Caco-2 (cell line): ENCODE measurements at regions not wholly inside any gene's neighbourhood (a gene's known extent, or its start where the extent isn't known, plus 50 kb on each side); places are given as distances from the start of the nearest gene placed in this dataset.

ENCODE experiments used
- BruUV-seq: library from RNA; stranded (reverse); fragments of 400-500 nt; replicated peaks from 2 replicates; lab custom pipeline; 2021; lab: Mats Ljungman, UMichigan
- CTCF ChIA-PET: fragments of 300-600 bp; sonication (Branson Sonifier 250); formaldehyde crosslinking; loops from one replicate; lab custom pipeline; 2022; ENCODE audit warnings: antibody characterized with exemption; lab: Charles Lee
- POLR2A ChIA-PET: fragments of 300-600 bp; sonication (Branson Sonifier 250); formaldehyde crosslinking; loops from one replicate; lab custom pipeline; 2022; ENCODE audit warnings: antibody characterized with exemption; lab: Charles Lee
- DNase-seq, 2 experiments: peaks; one replicate each; pipeline versions ENCODE4 v3.0.0 to v3.0.0-alpha.2; 2020 to 2022
- H3K27me3 ChIP-seq: replicated peaks from 2 replicates; pipeline ENCODE4 v1.6.0; 2011; ENCODE audit warnings: low read length; ENCODE audit not compliant: control insufficient read depth, insufficient read depth
- H3K36me3 ChIP-seq: 2 replicates; pipeline ENCODE4 v1.5.1; 2011; ENCODE audit warnings: low read length; ENCODE audit not compliant: control insufficient read depth, insufficient read depth
- H3K4me1 ChIP-seq: fragments of 250-450 bp; sonication (Bioruptor Pico); 2 replicates; pipeline ENCODE4 v1.5.1; 2020; ENCODE audit warnings: mild to moderate bottlenecking
- H3K4me3 ChIP-seq: 2 replicates; pipeline ENCODE4 v1.5.1; 2011; ENCODE audit warnings: low read depth, mild to moderate bottlenecking, control low read depth, low read length
- H3K9me3 ChIP-seq: fragments of 250-450 bp; sonication (Bioruptor Pico); 2 replicates; pipeline ENCODE4 v1.5.1; 2020; ENCODE audit warnings: mild to moderate bottlenecking, moderate library complexity
- H3K27ac Mint-ChIP-seq: one replicate; pipeline ENCODE4 v1.8.0; 2022; ENCODE audit warnings: mixed read lengths; ENCODE audit not compliant: unreplicated experiment
- H3K27me3 Mint-ChIP-seq: one replicate; pipeline ENCODE4 v1.8.0; 2022; ENCODE audit warnings: mixed read lengths; ENCODE audit not compliant: insufficient read depth, unreplicated experiment
- H3K36me3 Mint-ChIP-seq: one replicate; pipeline ENCODE4 v1.8.0; 2022; ENCODE audit warnings: mild to moderate bottlenecking, mixed read lengths; ENCODE audit not compliant: insufficient read depth, unreplicated experiment
- H3K4me1 Mint-ChIP-seq: one replicate; pipeline ENCODE4 v1.8.0; 2022; ENCODE audit warnings: low read depth, mixed read lengths; ENCODE audit not compliant: unreplicated experiment
- H3K4me3 Mint-ChIP-seq: one replicate; pipeline ENCODE4 v1.8.0; 2022; ENCODE audit warnings: mild to moderate bottlenecking, moderate library complexity, mixed read lengths; ENCODE audit not compliant: unreplicated experiment
- H3K9me3 Mint-ChIP-seq: one replicate; pipeline ENCODE4 v1.8.0; 2022; ENCODE audit warnings: mixed read lengths; ENCODE audit not compliant: unreplicated experiment
- CTCF ChIP-seq, 2 experiments: fragments of 200-600 bp in 1 of 2; IDR thresholded peaks; 1 replicate in 1 of 2; 2 replicates in 1 of 2; pipeline versions ENCODE4 v1.5.1 to v1.8.0; 2011 to 2022; ENCODE audit warnings: antibody characterized with exemption in 1 of 2, control low read depth in 1 of 2, inconsistent platforms in 1 of 2, low read depth in 1 of 2, low read length in 1 of 2, mild to moderate bottlenecking in 1 of 2, moderate library complexity in 1 of 2; ENCODE audit not compliant: insufficient read depth in 1 of 2, severe bottlenecking in 1 of 2, unreplicated experiment in 1 of 2
- intact Hi-C: fragments of 100-400 bp; cut with micrococcal nuclease; formaldehyde crosslinking; loops from one replicate; pipeline ENCODE4 v1.10.0; 2022; ENCODE audit not compliant: unreplicated experiment

GRCh38 chr10:3423384-3423783 lies 250.8 kb upstream of the PITRM1 start:
- Histone ChIP-seq H3K9me3 (no peaks in the 10 kb centered on the region), H3K4me3 (no peak overlapping the region), H3K36me3 (no peaks in the 10 kb centered on the region), H3K27me3 (no peaks in the 10 kb centered on the region), H3K4me1 (peaks cover 11% of the 10 kb centered on the region)
- no peak for DNase-seq
- ChIA-PET POLR2A (no interaction called here), CTCF (no interaction called here)
- intact Hi-C loops, result no loop called here
- H3K27me3 Mint-ChIP-seq, result no peaks in the 10 kb centered on the region
- H3K4me1 Mint-ChIP-seq, result peaks cover 4% of the 10 kb centered on the region
- BruUV-seq, result no TSS peak
- no peak for TF ChIP-seq CTCF (IDR thresholded peaks at IDR 0.05; ENCODE audit: insufficient read depth in 1 of 2, low read depth in 1 of 2, low read length in 1 of 2, severe bottlenecking in 1 of 2, unreplicated experiment in 1 of 2)
- H3K36me3 Mint-ChIP-seq, result no peaks in the 10 kb centered on the region
- H3K9me3 Mint-ChIP-seq, result peaks cover 9% of the 10 kb centered on the region
- no peak overlapping the region for H3K4me3 Mint-ChIP-seq
- H3K27ac Mint-ChIP-seq, result no peak overlapping the region

- Mint-ChIP-seq H3K27ac (no peak overlapping the region), H3K36me3 (no peaks in the 10 kb centered on the region), H3K9me3 (peaks cover 9% of the 10 kb centered on the region), H3K4me1 (peaks cover 13% of the 10 kb centered on the region), H3K4me3 (no peak overlapping the region), H3K27me3 (no peaks in the 10 kb centered on the region)
- intact Hi-C loops, result no loop called here
- Histone ChIP-seq H3K36me3 (no peaks in the 10 kb centered on the region), H3K4me3 (no peak overlapping the region), H3K9me3 (no peaks in the 10 kb centered on the region), H3K27me3 (no peaks in the 10 kb centered on the region), H3K4me1 (peaks cover 17% of the 10 kb centered on the region)
- ChIA-PET CTCF (no interaction called here), POLR2A (no interaction called here)
- DNase-seq, result no peak
- TF ChIP-seq CTCF (IDR thresholded peaks at IDR 0.05; ENCODE audit: insufficient read depth in 1 of 2, low read depth in 1 of 2, low read length in 1 of 2, severe bottlenecking in 1 of 2, unreplicated experiment in 1 of 2), result no peak
- no TSS peak for BruUV-seq
Measured at GRCh38 chr10:3422282-3422681, 249.7 kb upstream of the PITRM1 start.

- Histone ChIP-seq H3K9me3 (no peaks in the 10 kb centered on the region), H3K27me3 (no peaks in the 10 kb centered on the region), H3K4me1 (peaks cover 15% of the 10 kb centered on the region), H3K4me3 (no peak overlapping the region), H3K36me3 (no peaks in the 10 kb centered on the region)
- H3K9me3 Mint-ChIP-seq, result peaks cover 9% of the 10 kb centered on the region
- no peak for DNase-seq
- intact Hi-C loops, result no loop called here
- H3K27me3 Mint-ChIP-seq, result no peaks in the 10 kb centered on the region
- peaks cover 13% of the 10 kb centered on the region for H3K4me1 Mint-ChIP-seq
- no peak for TF ChIP-seq CTCF (IDR thresholded peaks at IDR 0.05; ENCODE audit: insufficient read depth in 1 of 2, low read depth in 1 of 2, low read length in 1 of 2, severe bottlenecking in 1 of 2, unreplicated experiment in 1 of 2)
- no peaks in the 10 kb centered on the region for H3K36me3 Mint-ChIP-seq
- no peak overlapping the region for H3K4me3 Mint-ChIP-seq
- H3K27ac Mint-ChIP-seq, result no peak overlapping the region
- CTCF ChIA-PET, result no interaction called here
- POLR2A ChIA-PET, result no interaction called here
- BruUV-seq, result no TSS peak
Measured at GRCh38 chr10:3421537-3422257, 249.1 kb upstream of the PITRM1 start.
